B cell (primary cell): ENCODE measurements at regions not wholly inside any gene's neighbourhood (a gene's known extent, or its start where the extent isn't known, plus 50 kb on each side); places are given as distances from the start of the nearest gene placed in this dataset.

Experiments
- ATAC-seq: fragments of 200-7000 bp; cut with Tn5 transposase; one replicate; pipeline ENCODE4 v1.10.0; 2021; ENCODE audit warnings: low read depth, mild to moderate bottlenecking, moderate number of reproducible peaks, moderate library complexity
- CTCF ChIA-PET: fragments of 350-600 bp; sonication (Branson Sonifier 250); formaldehyde crosslinking; loops from one replicate; lab custom pipeline; 2021; ENCODE audit warnings: antibody characterized with exemption, inconsistent platforms; lab: Charles Lee
- POLR2A ChIA-PET: fragments of 350-600 bp; sonication (Branson Sonifier 250); formaldehyde crosslinking; loops from one replicate; lab custom pipeline; 2021; ENCODE audit warnings: antibody characterized with exemption; lab: Charles Lee
- DNase-seq: peaks from one replicate; pipeline ENCODE4 v3.0.0; 2013
- H2AFZ ChIP-seq: 2 replicates; pipeline ENCODE4 v1.6.1; 2012; ENCODE audit warnings: mild to moderate bottlenecking, low read depth, low read length; ENCODE audit not compliant: insufficient read depth, poor library complexity, severe bottlenecking
- H3K27ac ChIP-seq, 2 donors: 1 replicate in 1 of 2; 2 replicates in 1 of 2; pipeline ENCODE4 v1.5.1; 2012 to 2013; ENCODE audit warnings: low read length in 2 of 2, mild to moderate bottlenecking in 2 of 2, moderate library complexity in 1 of 2
- H3K27me3 ChIP-seq, 4 experiments: fragments of 200-600 bp in 1 of 4; sonication (generic) in 1 of 4; replicated peaks in 1 of 4; 1 replicate in 2 of 4; 2 replicates in 2 of 4; pipeline versions ENCODE4 v1.6.1 to v1.7.0; 2013 to 2016; ENCODE audit warnings: low read length in 3 of 4, mild to moderate bottlenecking in 2 of 4, mixed read lengths in 1 of 4, moderate library complexity in 1 of 4; ENCODE audit not compliant: insufficient read depth in 4 of 4, control insufficient read depth in 3 of 4; ENCODE audit errors: control extremely low read depth in 1 of 4
- H3K36me3 ChIP-seq, 2 experiments: replicated peaks in 1 of 2; 1 replicate in 1 of 2; 2 replicates in 1 of 2; pipeline versions ENCODE4 v1.6.1 to v1.7.1; 2013; ENCODE audit warnings: low read length in 1 of 2; ENCODE audit not compliant: insufficient read depth in 2 of 2, control insufficient read depth in 1 of 2; ENCODE audit errors: control extremely low read depth in 1 of 2, extremely low read depth in 1 of 2
- H3K4me1 ChIP-seq, 2 donors: fragments of 200-600 bp in 1 of 2; sonication (generic) in 1 of 2; 1 replicate in 1 of 2; 2 replicates in 1 of 2; pipeline versions ENCODE4 v1.5.1 to v1.6.1; 2013 to 2017; ENCODE audit warnings: low read length in 2 of 2; ENCODE audit not compliant: control insufficient read depth in 2 of 2, insufficient read depth in 2 of 2
- H3K4me2 ChIP-seq: replicated peaks from 2 replicates; pipeline ENCODE3; 2012; ENCODE audit warnings: mild to moderate bottlenecking, low read depth, low read length; ENCODE audit not compliant: poor library complexity, severe bottlenecking
- H3K4me3 ChIP-seq, 5 experiments: fragments of 200-600 bp in 1 of 5; sonication (generic) in 1 of 5; 1 replicate in 3 of 5; 2 replicates in 2 of 5; pipeline versions ENCODE4 v1.5.1 to v1.7.0; 2011 to 2016; ENCODE audit warnings: low read length in 4 of 5, mild to moderate bottlenecking in 4 of 5, low read depth in 2 of 5, control low read depth in 1 of 5, moderate library complexity in 1 of 5; ENCODE audit not compliant: insufficient read depth in 1 of 5; ENCODE audit errors: control extremely low read depth in 1 of 5, extremely low read depth in 1 of 5
- H3K79me2 ChIP-seq: fragments of 200-600 bp; sonication (generic); one replicate; pipeline ENCODE4 v1.6.0; 2016; ENCODE audit warnings: low read length; ENCODE audit not compliant: control insufficient read depth, insufficient read depth
- H3K9ac ChIP-seq: fragments of 200-600 bp; sonication (generic); 2 replicates; pipeline ENCODE4 v1.6.1; 2017; ENCODE audit warnings: mild to moderate bottlenecking, low read length, moderate library complexity
- H3K9me3 ChIP-seq, 3 donors: one replicate each; pipeline versions ENCODE4 v1.6.1 to v1.7.1; 2013; ENCODE audit warnings: low read length in 2 of 3; ENCODE audit not compliant: control insufficient read depth in 2 of 3, insufficient read depth in 1 of 3; ENCODE audit errors: control extremely low read depth in 1 of 3
- H4K20me1 ChIP-seq: 2 replicates; pipeline ENCODE4 v1.6.0; 2012; ENCODE audit warnings: mild to moderate bottlenecking, low read length; ENCODE audit not compliant: insufficient read depth, control insufficient read depth, poor library complexity, severe bottlenecking
- H3K27ac Mint-ChIP-seq: one replicate; pipeline ENCODE4 v1.8.0; 2021; ENCODE audit warnings: mixed read lengths
- H3K27me3 Mint-ChIP-seq: one replicate; pipeline ENCODE4 v1.8.0; 2021; ENCODE audit warnings: mixed read lengths
- H3K4me1 Mint-ChIP-seq: one replicate; pipeline ENCODE4 v1.8.0; 2021; ENCODE audit warnings: mixed read lengths
- H3K4me3 Mint-ChIP-seq: one replicate; pipeline ENCODE4 v1.8.0; 2021; ENCODE audit warnings: mixed read lengths
- H3K9me3 Mint-ChIP-seq: one replicate; pipeline ENCODE4 v1.8.0; 2022; ENCODE audit warnings: mixed read lengths; ENCODE audit not compliant: insufficient read depth
- CTCF ChIP-seq: fragments of 200-600 bp; IDR thresholded peaks from one replicate; pipeline ENCODE4 v1.8.0; 2022; ENCODE audit warnings: antibody characterized with exemption, mild to moderate bottlenecking
- EZH2 ChIP-seq: IDR thresholded peaks from 2 replicates; pipeline ENCODE4 v1.6.1; 2012; ENCODE audit warnings: borderline replicate concordance, low read depth, mild to moderate bottlenecking, moderate library complexity, low read length; ENCODE audit not compliant: insufficient read depth, poor library complexity, severe bottlenecking
- WGBS: methylation state at CpG from one replicate; pipeline ENCODE4 v1.1.5; 2013; ENCODE audit warnings: missing lambda C conversion rate; ENCODE audit not compliant: insufficient coverage; 5-methylcytosine and 5-hydroxymethylcytosine counted together
- intact Hi-C: fragments of 100-400 bp; cut with micrococcal nuclease; formaldehyde crosslinking; loops from one replicate; pipeline ENCODE4 v1.10.0; 2022

- no peak for DNase-seq
- Mint-ChIP-seq H3K27me3 (peaks cover under 1% of the 10 kb centered on the region), H3K9me3 (no peaks in the 10 kb centered on the region), H3K4me3 (no peak overlapping the region), H3K27ac (no peak overlapping the region), H3K4me1 (no peaks in the 10 kb centered on the region)
- no CpG with 5 or more reads among the region's 1 CpG for WGBS
- Histone ChIP-seq H3K4me2 (no peak overlapping the region), H3K9me3 (no peaks in the 10 kb centered on the region), H3K36me3 (no peaks in the 10 kb centered on the region), H4K20me1 (no peaks in the 10 kb centered on the region), H3K79me2 (no peaks in the 10 kb centered on the region), H3K27me3 (no peaks in the 10 kb centered on the region), H3K27ac (no peak overlapping the region), H3K9ac (no peak overlapping the region), H3K4me1 (no peaks in the 10 kb centered on the region), H3K4me3 (no peak overlapping the region), H2AFZ (no peak overlapping the region)
- intact Hi-C loops: no loop called here
- TF ChIP-seq CTCF (no peak), EZH2 (no peak)
- CTCF ChIA-PET: interaction anchor here (1.4 to 3.8 kb wide), 2 partner anchors 7 to 12 kb away, joined by 3 to 15 read pairs; no protein-coding TSS in a partner anchor
- POLR2A ChIA-PET: no interaction called here
- ATAC-seq: no peak
Measured at GRCh38 chr3:25844891-25845290, 55.0 kb downstream of the OXSM start.

GRCh38 chr3:25846282-25846681, 56.4 kb downstream of the OXSM start:
- Mint-ChIP-seq H3K4me1 (no peaks in the 10 kb centered on the region), H3K9me3 (no peaks in the 10 kb centered on the region), H3K4me3 (no peak overlapping the region), H3K27ac (no peak overlapping the region), H3K27me3 (no peaks in the 10 kb centered on the region)
- Histone ChIP-seq H3K27me3 (no peaks in the 10 kb centered on the region), H3K27ac (no peak overlapping the region), H3K4me2 (no peak overlapping the region), H3K79me2 (no peaks in the 10 kb centered on the region), H2AFZ (no peak overlapping the region), H3K4me1 (no peaks in the 10 kb centered on the region), H3K9me3 (no peaks in the 10 kb centered on the region), H3K36me3 (no peaks in the 10 kb centered on the region), H3K9ac (no peak overlapping the region), H4K20me1 (no peaks in the 10 kb centered on the region), H3K4me3 (no peak overlapping the region)
- DNase-seq (no peak), ATAC-seq (no peak)
- CTCF ChIA-PET: interaction anchor here (1.1 to 3.8 kb wide), 3 partner anchors 8 to 14 kb away, joined by 3 to 15 read pairs (median 3); no protein-coding TSS in a partner anchor
- TF ChIP-seq EZH2 (no peak), CTCF (no peak)
- intact Hi-C loops: no loop called here
- POLR2A ChIA-PET: no interaction called here
- no CpG with 5 or more reads among the region's 1 CpG for WGBS
